Smooth muscle cell (in vitro differentiated cells): ENCODE measurements at regions not wholly inside any gene's neighbourhood (a gene's known extent, or its start where the extent isn't known, plus 50 kb on each side); places are given as distances from the start of the nearest gene placed in this dataset.

Experiments used
- DNase-seq: peaks from one replicate; lab custom pipeline; 2025; ENCODE audit not compliant: unreplicated experiment; lab: John Stamatoyannopoulos, UW
- H2AFZ ChIP-seq: fragments of 200-600 bp; sonication (generic); 2 replicates; pipeline ENCODE4 v1.6.0; 2016; ENCODE audit warnings: antibody characterized with exemption, low read depth, mild to moderate bottlenecking
- H3F3A ChIP-seq: fragments of 200-600 bp; sonication (generic); 2 replicates; pipeline ENCODE4 v1.6.0; 2017; ENCODE audit warnings: antibody characterized with exemption, low read depth
- H3K27ac ChIP-seq: fragments of 200-600 bp; sonication (generic); 2 replicates; pipeline ENCODE4 v1.5.1; 2016; ENCODE audit warnings: low read depth, mild to moderate bottlenecking
- H3K27me3 ChIP-seq: fragments of 200-600 bp; sonication (generic); 2 replicates; pipeline ENCODE4 v1.6.1; 2016; ENCODE audit warnings: low read depth, mild to moderate bottlenecking
- H3K36me3 ChIP-seq: fragments of 200-600 bp; sonication (generic); 2 replicates; pipeline ENCODE4 v1.5.1; 2016; ENCODE audit warnings: low read depth
- H3K4me1 ChIP-seq: fragments of 200-600 bp; sonication (generic); 2 replicates; pipeline ENCODE4 v1.5.1; 2016; ENCODE audit warnings: low read depth
- H3K4me2 ChIP-seq: fragments of 200-600 bp; sonication (generic); 2 replicates; pipeline ENCODE4 v1.6.0; 2016; ENCODE audit warnings: mild to moderate bottlenecking
- H3K4me3 ChIP-seq: fragments of 200-600 bp; sonication (generic); 2 replicates; pipeline ENCODE4 v1.5.1; 2016; ENCODE audit warnings: mild to moderate bottlenecking
- H3K79me2 ChIP-seq: fragments of 200-600 bp; sonication (generic); 2 replicates; pipeline ENCODE4 v1.6.0; 2016; ENCODE audit warnings: low read depth, mild to moderate bottlenecking
- H3K9ac ChIP-seq: fragments of 200-600 bp; sonication (generic); 2 replicates; pipeline ENCODE4 v1.6.0; 2016; ENCODE audit warnings: low read depth
- H3K9me3 ChIP-seq: fragments of 200-600 bp; sonication (generic); replicated peaks from 2 replicates; pipeline ENCODE4 v1.5.1; 2016; ENCODE audit warnings: low read depth
- H4K20me1 ChIP-seq: fragments of 200-600 bp; sonication (generic); 2 replicates; pipeline ENCODE4 v1.6.0; 2016; ENCODE audit warnings: low read depth
- whole genome bisulfite sequencing: methylation state at CpG from one replicate; pipeline ENCODE4 v1.1.7; 2016; ENCODE audit warnings: low lambda C conversion rate; 5-methylcytosine and 5-hydroxymethylcytosine counted together
- TF ChIP-seq, protein P1 (sequence below): fragments of 200-600 bp; sonication (generic); IDR thresholded peaks from 2 replicates; pipeline ENCODE4 v1.5.1; 2017; ENCODE audit warnings: borderline replicate concordance, mild to moderate bottlenecking, antibody characterized with exemption; ENCODE audit not compliant: insufficient read depth, poor library complexity, severe bottlenecking

DNA sequence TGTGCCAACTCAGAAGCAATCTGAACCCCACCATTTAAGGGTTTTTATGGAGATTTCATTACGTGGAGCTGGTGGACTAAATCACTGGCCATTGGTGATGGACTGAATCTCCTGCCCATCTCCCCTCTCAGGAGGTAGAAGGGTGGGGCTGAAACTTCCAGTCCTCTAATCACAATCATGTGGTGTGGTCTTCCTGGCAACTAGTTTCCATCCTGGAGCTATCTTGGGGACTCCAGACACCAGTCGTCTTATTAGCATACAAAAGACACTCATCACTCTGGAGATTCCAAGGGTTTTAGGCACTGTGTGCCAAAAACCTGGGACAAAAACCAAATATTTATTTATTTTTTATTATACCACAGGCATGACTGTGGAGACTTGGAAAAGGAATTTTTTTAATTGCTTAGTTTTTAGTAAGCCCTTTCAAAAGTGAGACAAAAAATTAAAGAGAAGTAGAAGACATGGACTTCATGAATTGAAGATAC, 203.6 kb downstream of the WNT5A start:
- TF ChIP-seq, protein P1, sequence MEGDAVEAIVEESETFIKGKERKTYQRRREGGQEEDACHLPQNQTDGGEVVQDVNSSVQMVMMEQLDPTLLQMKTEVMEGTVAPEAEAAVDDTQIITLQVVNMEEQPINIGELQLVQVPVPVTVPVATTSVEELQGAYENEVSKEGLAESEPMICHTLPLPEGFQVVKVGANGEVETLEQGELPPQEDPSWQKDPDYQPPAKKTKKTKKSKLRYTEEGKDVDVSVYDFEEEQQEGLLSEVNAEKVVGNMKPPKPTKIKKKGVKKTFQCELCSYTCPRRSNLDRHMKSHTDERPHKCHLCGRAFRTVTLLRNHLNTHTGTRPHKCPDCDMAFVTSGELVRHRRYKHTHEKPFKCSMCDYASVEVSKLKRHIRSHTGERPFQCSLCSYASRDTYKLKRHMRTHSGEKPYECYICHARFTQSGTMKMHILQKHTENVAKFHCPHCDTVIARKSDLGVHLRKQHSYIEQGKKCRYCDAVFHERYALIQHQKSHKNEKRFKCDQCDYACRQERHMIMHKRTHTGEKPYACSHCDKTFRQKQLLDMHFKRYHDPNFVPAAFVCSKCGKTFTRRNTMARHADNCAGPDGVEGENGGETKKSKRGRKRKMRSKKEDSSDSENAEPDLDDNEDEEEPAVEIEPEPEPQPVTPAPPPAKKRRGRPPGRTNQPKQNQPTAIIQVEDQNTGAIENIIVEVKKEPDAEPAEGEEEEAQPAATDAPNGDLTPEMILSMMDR = no peak
- Histone ChIP-seq H3K27ac (no peak overlapping the region), H3K4me1 (no peaks in the 10 kb centered on the region), H2AFZ (no peak overlapping the region), H3F3A (no peaks in the 10 kb centered on the region), H3K79me2 (no peaks in the 10 kb centered on the region), H3K4me2 (no peak overlapping the region), H4K20me1 (no peaks in the 10 kb centered on the region), H3K9ac (no peak overlapping the region), H3K4me3 (no peak overlapping the region), H3K27me3 (no peaks in the 10 kb centered on the region), H3K36me3 (no peaks in the 10 kb centered on the region), H3K9me3 (no peaks in the 10 kb centered on the region)
- DNase-seq = no peak
- 82% methylated on average over 2 of the region's 2 CpGs for WGBS

DNA sequence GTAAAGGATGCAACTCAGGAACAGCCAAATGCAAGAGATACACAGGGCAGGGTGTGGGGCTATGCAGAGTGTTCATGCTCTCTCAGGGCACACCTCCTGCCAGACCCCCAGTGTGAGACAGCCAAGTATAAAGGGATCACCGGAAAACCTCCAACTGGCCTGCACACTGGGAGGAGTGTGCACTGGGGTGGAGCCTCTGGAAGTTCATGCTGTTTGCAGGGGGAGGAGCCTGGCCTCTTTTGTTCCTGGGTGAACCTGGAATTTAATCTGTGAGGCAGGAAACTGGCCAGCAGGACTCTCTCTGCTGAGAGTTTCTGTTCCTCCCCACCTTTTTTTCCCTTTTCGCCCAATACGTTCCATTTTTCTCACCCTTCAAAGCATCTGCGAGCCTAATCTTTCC, 204.1 kb downstream of the WNT5A start:
- no peak overlapping the region for H3K4me3 ChIP-seq
- 89% methylated on average over 4 of the region's 4 CpGs for WGBS
- TF ChIP-seq, protein P1 = no peak
- no peaks in the 10 kb centered on the region for H3K36me3 ChIP-seq
- H4K20me1 ChIP-seq = no peaks in the 10 kb centered on the region
- H3K9ac ChIP-seq = no peak overlapping the region
- no peaks in the 10 kb centered on the region for H3K9me3 ChIP-seq
- DNase-seq = no peak
- H3K79me2 ChIP-seq = no peaks in the 10 kb centered on the region
- H3K27ac ChIP-seq = no peak overlapping the region
- H3F3A ChIP-seq = no peaks in the 10 kb centered on the region
- no peaks in the 10 kb centered on the region for H3K27me3 ChIP-seq
- H3K4me1 ChIP-seq = no peaks in the 10 kb centered on the region
- H2AFZ ChIP-seq = no peak overlapping the region
- no peak overlapping the region for H3K4me2 ChIP-seq

DNA sequence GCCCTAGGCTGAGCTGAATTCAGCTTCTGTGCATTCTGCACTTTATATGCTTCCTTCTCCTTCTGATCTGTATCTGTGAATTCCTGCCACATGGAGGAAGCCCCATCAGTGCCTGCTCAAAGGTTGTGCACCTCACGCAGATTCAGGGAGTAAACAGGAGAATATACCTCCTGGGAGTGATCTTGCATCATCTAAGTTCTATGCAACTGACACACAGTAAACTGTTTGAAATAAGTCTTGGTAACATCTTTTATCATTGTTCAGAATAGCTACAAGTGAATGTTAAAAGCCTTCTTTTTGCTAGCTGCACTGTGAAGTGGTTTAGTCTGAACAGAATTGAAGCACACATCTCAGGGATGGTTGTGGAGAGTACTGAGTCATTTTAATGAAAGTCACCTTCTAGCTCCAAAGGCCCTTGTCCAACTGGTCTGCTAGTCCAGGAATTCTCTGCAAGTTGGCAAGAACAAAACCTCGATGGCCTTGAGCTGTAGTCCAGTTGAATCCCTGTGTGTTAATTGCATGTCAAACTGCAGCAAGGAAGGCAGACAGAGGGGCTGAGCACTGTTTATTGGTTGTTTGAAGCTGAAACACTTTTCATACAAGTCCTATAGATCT, 215.0 kb downstream of the WNT5A start:
- 76% methylated on average over 2 of the region's 2 CpGs for WGBS
- Histone ChIP-seq H3K4me3 (no peak overlapping the region), H3K9ac (no peak overlapping the region), H3K4me1 (no peaks in the 10 kb centered on the region), H2AFZ (no peak overlapping the region), H3K36me3 (no peaks in the 10 kb centered on the region), H3K27me3 (no peaks in the 10 kb centered on the region), H4K20me1 (no peaks in the 10 kb centered on the region), H3K27ac (no peak overlapping the region), H3K79me2 (no peaks in the 10 kb centered on the region), H3K4me2 (no peak overlapping the region), H3F3A (peaks cover 16% of the 10 kb centered on the region), H3K9me3 (no peaks in the 10 kb centered on the region)
- TF ChIP-seq, protein P1 = no peak
- DNase-seq = no peak

DNA sequence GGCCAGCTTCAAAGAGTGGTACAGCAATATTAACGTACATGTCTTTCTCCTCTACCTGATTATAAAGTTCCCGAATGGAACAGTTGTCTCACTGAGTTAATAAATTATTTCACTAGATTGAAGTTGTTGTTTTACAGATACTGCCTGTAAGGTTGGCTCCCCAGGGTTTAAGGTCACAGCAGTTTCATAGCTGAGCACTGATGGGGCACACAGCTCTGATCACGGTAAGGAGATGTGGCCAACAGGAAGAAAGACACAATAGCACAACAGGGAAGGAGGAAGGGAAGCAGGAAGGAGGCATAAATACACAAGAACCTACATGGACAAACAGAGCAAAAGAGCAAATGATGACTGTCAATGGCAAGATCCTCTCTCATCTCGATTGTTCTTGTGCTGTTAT, 215.6 kb downstream of the WNT5A start:
- H3K36me3 ChIP-seq = no peaks in the 10 kb centered on the region

More for the DNA sequence above, 215.6 kb downstream of the WNT5A start:
- H3K4me2 ChIP-seq = no peak overlapping the region
- TF ChIP-seq, protein P1 = no peak
- no peak overlapping the region for H3K9ac ChIP-seq
- no peaks in the 10 kb centered on the region for H3K27me3 ChIP-seq
- 88% methylated on average over 4 of the region's 4 CpGs for WGBS
- peaks cover 16% of the 10 kb centered on the region for H3F3A ChIP-seq
- H3K79me2 ChIP-seq = no peaks in the 10 kb centered on the region
- no peaks in the 10 kb centered on the region for H3K4me1 ChIP-seq
- no peaks in the 10 kb centered on the region for H4K20me1 ChIP-seq
- H3K27ac ChIP-seq = no peak overlapping the region
- no peak overlapping the region for H2AFZ ChIP-seq
- DNase-seq = no peak
- no peaks in the 10 kb centered on the region for H3K9me3 ChIP-seq
- H3K4me3 ChIP-seq = no peak overlapping the region
